Sigmoid colon (tissue), 4 donors: ENCODE measurements at regions not wholly inside any gene's neighbourhood (a gene's known extent, or its start where the extent isn't known, plus 50 kb on each side); places are given as distances from the start of the nearest gene placed in this dataset.
"Not testable (repeated sequence)": the region's sequence is repeated elsewhere in the genome, so short reads cannot be mapped to it uniquely, and the experiment has no call there.

ENCODE experiments used
- CTCF ChIP-seq, 4 experiments: fragments of 450-650 bp in 3 of 4; fragments of 200-600 bp in 1 of 4; IDR thresholded peaks; one replicate each; pipeline ENCODE4 v1.5.1; 2016 to 2019; ENCODE audit warnings: antibody characterized with exemption in 4 of 4, mild to moderate bottlenecking in 3 of 4, moderate library complexity in 2 of 4
- EP300 ChIP-seq, 4 donors: sonication (generic); formaldehyde crosslinking; IDR thresholded peaks; one replicate each; pipeline ENCODE4 v1.6.1; 2017; ENCODE audit warnings: antibody characterized with exemption in 4 of 4
- POLR2A ChIP-seq, 2 donors: fragments of 450-650 bp; IDR thresholded peaks; one replicate each; pipeline ENCODE4 v1.6.1; 2016; ENCODE audit warnings: antibody characterized with exemption in 2 of 2, mild to moderate bottlenecking in 2 of 2, moderate library complexity in 2 of 2
- POLR2AphosphoS5 ChIP-seq, 4 donors: sonication (generic); formaldehyde crosslinking; IDR thresholded peaks; one replicate each; pipeline ENCODE4 v1.6.1; 2017; ENCODE audit warnings: antibody characterized with exemption in 4 of 4

GRCh38 chr3:26097111-26097510 lies 307.2 kb downstream of the OXSM start:
- not testable (repeated sequence) for TF ChIP-seq POLR2A, CTCF, POLR2AphosphoS5, EP300 (IDR thresholded peaks at IDR 0.05)
